HUES6 (cell line): ENCODE measurements at regions not wholly inside any gene's neighbourhood (a gene's known extent, or its start where the extent isn't known, plus 50 kb on each side); places are given as distances from the start of the nearest gene placed in this dataset.
"Not testable (repeated sequence)": the region's sequence is repeated elsewhere in the genome, so short reads cannot be mapped to it uniquely, and the experiment has no call there.

Experiments
- H3K27ac ChIP-seq: 2 replicates; pipeline ENCODE4 v1.7.0; 2013; ENCODE audit warnings: low read depth, mild to moderate bottlenecking, low read length, inconsistent platforms
- H3K27me3 ChIP-seq: 2 replicates; pipeline ENCODE4 v1.6.1; 2013; ENCODE audit warnings: low read length; ENCODE audit not compliant: control insufficient read depth, insufficient read depth
- H3K36me3 ChIP-seq: 2 replicates; pipeline ENCODE4 v1.6.1; 2013; ENCODE audit warnings: low read length; ENCODE audit not compliant: control insufficient read depth, insufficient read depth
- H3K4me1 ChIP-seq: 2 replicates; pipeline ENCODE4 v1.6.1; 2013; ENCODE audit warnings: low read length; ENCODE audit not compliant: control insufficient read depth, insufficient read depth
- H3K4me3 ChIP-seq: 2 replicates; pipeline ENCODE4 v1.5.1; 2013; ENCODE audit warnings: low read depth, low read length
- H3K9ac ChIP-seq: one replicate; pipeline ENCODE4 v1.6.1; 2013; ENCODE audit warnings: mild to moderate bottlenecking, low read length
- H3K9me3 ChIP-seq: 2 replicates; pipeline ENCODE4 v1.6.1; 2013; ENCODE audit warnings: low read depth, low read length; ENCODE audit not compliant: control insufficient read depth, insufficient read depth

DNA sequence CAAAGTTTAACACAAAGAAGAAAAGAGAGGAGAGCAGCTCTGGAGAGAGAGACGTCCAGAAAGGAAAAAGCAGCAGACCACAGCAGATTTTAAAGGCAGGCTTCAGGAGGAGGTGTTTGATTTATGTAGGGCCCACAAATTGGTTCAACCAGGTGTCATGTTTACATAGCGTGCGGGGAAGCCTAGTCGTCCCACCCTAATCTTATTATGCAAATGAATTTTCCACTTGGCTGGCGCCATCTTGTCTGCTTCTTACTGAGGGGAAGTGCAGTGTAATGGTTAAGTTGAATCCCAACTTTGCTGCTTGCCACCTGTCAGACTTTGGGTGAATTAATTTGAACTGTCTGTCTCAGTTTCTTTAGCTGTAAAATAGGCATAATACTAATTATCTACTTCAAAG is 282.4 kb upstream of the CYRIA start:
- H3K4me1 ChIP-seq = no peaks in the 10 kb centered on the region; the same call in 1 of the 2 replicates
- H3K9ac ChIP-seq = no peak overlapping the region
- no peaks in the 10 kb centered on the region for H3K27me3 ChIP-seq
- no peak overlapping the region for H3K4me3 ChIP-seq
- H3K36me3 ChIP-seq = no peaks in the 10 kb centered on the region
- H3K27ac ChIP-seq = no peak overlapping the region
- no peaks in the 10 kb centered on the region for H3K9me3 ChIP-seq

DNA sequence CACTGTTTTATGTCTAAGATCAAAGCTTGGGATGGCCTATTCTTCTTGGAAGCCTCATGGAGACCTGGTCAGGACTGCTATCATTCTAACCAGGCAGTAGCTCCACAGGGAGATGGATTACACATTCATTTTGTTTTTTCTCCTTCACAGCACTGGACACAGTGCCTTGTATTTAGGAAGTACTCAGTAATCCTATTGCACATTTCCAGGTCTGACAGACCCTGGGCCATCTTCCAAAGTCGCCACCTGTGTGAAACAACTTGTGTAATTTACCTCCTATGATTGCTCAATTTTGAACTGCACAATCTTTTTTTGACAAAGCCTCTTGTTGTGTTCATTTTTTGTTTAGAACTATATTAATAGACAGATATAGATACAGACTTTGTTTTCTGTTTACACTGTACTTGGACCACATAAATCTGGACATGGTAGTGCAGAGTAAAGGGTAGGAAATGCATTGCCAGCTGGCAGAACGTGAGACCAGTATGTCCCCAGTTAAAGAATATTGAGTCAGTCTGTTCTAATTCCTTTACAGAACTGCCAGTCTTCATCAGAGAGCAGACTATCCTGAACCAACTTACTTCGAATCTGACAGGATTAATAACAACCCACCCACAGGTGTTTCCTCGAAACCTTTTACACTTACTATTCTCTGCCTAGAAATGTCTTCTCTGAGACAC is 277.8 kb upstream of the CYRIA start:
- H3K4me1 ChIP-seq = no peaks in the 10 kb centered on the region
- no peaks in the 10 kb centered on the region for H3K9me3 ChIP-seq
- no peak overlapping the region for H3K27ac ChIP-seq
- no peaks in the 10 kb centered on the region for H3K27me3 ChIP-seq
- no peak overlapping the region for H3K4me3 ChIP-seq
- H3K9ac ChIP-seq = no peak overlapping the region
- H3K36me3 ChIP-seq = no peaks in the 10 kb centered on the region

DNA sequence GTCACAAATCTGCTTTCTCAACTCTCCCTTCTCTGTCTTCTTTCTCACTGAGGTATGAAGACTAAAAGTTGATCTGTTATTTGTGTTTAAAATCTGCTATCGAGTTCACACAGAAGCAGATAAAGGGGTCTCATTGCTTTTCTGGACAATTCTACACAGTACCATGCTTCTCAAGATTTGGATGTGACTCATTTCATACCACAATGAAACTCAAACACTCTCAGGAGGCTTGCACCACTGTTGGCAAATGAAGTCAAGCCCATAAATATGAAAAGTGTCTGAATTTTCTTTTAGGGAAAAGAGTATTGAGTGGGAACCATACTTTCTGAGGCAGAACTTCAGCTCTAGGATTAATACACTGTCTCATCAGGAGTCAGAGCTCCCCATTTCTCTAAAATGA is 274.6 kb upstream of the CYRIA start:
- Histone ChIP-seq H3K36me3 (no peaks in the 10 kb centered on the region), H3K4me1 (no peaks in the 10 kb centered on the region), H3K9me3 (no peaks in the 10 kb centered on the region), H3K27me3 (no peaks in the 10 kb centered on the region), H3K27ac (no peak overlapping the region), H3K4me3 (no peak overlapping the region), H3K9ac (no peak overlapping the region)

DNA sequence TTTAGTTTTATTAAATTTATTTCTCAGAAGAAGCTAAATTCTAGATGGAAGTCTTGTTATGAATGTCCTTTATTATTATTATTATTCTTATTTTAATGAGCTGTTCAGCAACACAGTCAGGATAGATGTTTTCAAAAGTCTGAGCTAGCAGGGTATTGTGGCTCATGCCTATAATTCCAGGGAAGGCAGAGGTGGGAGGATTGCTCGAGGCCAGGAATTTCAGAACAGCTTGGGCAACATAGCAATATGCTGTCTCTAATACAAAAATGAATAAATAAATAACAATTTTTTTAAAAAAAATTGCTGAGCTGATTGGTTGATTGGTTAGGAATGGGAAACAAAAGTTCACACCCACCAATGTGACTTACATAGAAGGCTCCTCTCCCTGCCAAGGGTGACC is 274.1 kb upstream of the CYRIA start:
- Histone ChIP-seq H3K27ac (no peak overlapping the region), H3K27me3 (no peaks in the 10 kb centered on the region), H3K4me3 (no peak overlapping the region), H3K9ac (no peak overlapping the region), H3K4me1 (no peaks in the 10 kb centered on the region), H3K9me3 (no peaks in the 10 kb centered on the region), H3K36me3 (no peaks in the 10 kb centered on the region)

DNA sequence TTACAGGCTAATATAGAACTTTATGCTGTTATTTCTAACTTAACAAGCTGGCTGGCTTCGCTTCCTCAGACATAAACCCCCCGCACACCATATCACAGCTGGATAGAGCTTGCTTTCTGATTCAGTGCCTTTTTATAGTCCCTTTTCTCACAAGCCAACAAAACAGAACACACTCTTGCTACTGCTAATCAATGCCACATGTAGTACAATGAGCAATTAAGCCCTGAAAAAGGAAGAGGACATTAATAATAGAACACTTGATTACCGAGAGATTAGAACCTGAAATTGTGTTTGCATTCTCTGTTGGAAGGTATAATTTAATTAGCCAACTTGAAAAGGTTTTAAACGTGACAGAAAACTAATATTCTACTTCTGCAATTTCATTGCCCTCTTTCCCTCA is 267.7 kb upstream of the CYRIA start:
- no peak overlapping the region for H3K27ac ChIP-seq
- H3K36me3 ChIP-seq = no peaks in the 10 kb centered on the region
- H3K9me3 ChIP-seq = no peaks in the 10 kb centered on the region; the same call in 1 of the 2 replicates
- H3K4me3 ChIP-seq = no peak overlapping the region
- no peaks in the 10 kb centered on the region for H3K4me1 ChIP-seq
- no peak overlapping the region for H3K9ac ChIP-seq
- H3K27me3 ChIP-seq = no peaks in the 10 kb centered on the region

DNA sequence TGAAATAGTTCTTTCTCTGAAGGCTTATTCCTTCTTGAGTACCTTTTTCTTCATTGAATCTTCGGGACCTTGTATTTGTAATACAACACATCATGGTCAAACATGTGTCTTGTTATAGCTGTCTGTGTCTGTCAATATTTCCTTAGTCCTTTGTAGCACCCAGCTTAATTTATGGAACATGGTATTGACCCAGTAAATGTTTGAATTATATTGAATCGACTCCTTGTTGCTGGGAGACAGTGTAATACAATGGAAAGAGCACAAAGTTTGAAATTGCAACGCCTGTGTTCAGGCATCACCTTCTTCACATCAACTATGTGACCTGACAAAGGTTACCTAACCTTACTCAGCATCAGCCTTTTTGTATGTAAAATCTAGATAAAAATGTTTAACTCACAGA is 267.2 kb upstream of the CYRIA start:
- no peak overlapping the region for H3K27ac ChIP-seq
- H3K36me3 ChIP-seq = no peaks in the 10 kb centered on the region

DNA sequence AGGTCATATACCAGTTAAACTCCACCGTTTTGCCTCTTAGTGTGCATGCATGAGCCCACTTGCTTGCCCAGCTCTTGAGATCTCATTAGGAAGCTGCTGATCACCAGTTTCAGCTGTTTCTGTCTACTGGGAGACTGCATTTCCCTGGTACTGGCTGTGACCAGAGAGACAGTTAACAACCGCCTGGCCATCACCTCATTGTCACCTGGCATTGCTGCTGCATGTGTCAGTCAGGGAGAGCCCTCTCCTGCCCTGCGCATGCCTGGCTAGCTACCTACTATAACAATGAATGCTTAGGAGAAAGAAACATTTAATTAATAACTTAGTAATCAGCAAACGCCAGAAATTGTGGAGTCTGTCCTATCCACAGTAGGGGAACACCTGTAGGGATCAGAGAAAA is 265.8 kb upstream of the CYRIA start:
- Histone ChIP-seq H3K36me3 (no peaks in the 10 kb centered on the region), H3K9ac (no peak overlapping the region), H3K9me3 (no peaks in the 10 kb centered on the region; the same call in 1 of the 2 replicates), H3K27me3 (no peaks in the 10 kb centered on the region), H3K4me3 (no peak overlapping the region), H3K4me1 (no peaks in the 10 kb centered on the region), H3K27ac (no peak overlapping the region)

More for the DNA sequence above, 267.2 kb upstream of the CYRIA start:
- Histone ChIP-seq H3K9me3 (no peaks in the 10 kb centered on the region; the same call in 1 of the 2 replicates), H3K9ac (no peak overlapping the region), H3K27me3 (no peaks in the 10 kb centered on the region), H3K4me1 (no peaks in the 10 kb centered on the region), H3K4me3 (no peak overlapping the region)

DNA sequence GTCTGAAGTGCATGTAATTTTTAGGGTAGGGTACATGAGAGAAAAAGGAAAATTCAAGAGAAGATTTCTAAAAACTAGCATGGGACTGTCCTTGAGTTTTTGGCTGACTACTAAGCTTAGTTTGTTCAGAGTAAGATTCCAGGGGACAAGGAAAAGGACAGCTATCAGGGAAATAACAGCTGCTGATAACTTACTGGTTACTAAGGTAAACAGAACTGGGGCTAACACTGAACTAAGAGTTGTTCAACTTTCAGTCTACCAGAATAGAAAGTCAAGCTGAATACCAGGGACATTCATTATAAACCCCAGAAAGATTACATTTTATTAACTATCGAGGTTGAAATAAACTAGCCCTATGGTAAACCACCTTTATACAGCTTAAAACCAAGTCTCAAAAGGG is 261.8 kb upstream of the CYRIA start:
- no peak overlapping the region for H3K4me3 ChIP-seq
- H3K9ac ChIP-seq = no peak overlapping the region
- no peaks in the 10 kb centered on the region for H3K4me1 ChIP-seq

DNA sequence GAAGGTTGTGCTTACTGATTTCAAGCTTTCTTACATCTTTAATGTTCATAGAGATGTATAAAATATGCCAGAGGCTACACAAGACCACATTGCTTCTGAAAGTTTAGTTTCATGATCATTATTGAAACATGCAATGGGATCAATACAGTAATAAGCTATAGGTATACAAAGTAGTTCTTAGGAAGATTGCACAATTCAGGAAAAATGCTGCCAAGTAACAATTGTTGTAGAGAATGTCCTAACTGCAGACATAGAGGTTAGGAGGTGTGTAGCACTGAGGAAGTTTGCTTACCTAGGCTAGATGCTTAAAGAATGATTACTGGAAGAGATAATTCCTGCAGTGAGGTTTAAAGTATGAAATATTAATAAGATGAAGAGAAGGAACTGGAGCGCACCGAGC is 259.5 kb upstream of the CYRIA start:
- H3K4me3 ChIP-seq = no peak overlapping the region
- H3K36me3 ChIP-seq = no peaks in the 10 kb centered on the region
- H3K27ac ChIP-seq = no peak overlapping the region
- H3K9ac ChIP-seq = no peak overlapping the region
- no peaks in the 10 kb centered on the region; the same call in 1 of the 2 replicates for H3K9me3 ChIP-seq
- no peaks in the 10 kb centered on the region for H3K27me3 ChIP-seq
- no peaks in the 10 kb centered on the region for H3K4me1 ChIP-seq

More for the DNA sequence above, 261.8 kb upstream of the CYRIA start:
- Histone ChIP-seq H3K36me3 (no peaks in the 10 kb centered on the region), H3K27me3 (no peaks in the 10 kb centered on the region), H3K9me3 (no peaks in the 10 kb centered on the region; the same call in 1 of the 2 replicates), H3K27ac (no peak overlapping the region)

DNA sequence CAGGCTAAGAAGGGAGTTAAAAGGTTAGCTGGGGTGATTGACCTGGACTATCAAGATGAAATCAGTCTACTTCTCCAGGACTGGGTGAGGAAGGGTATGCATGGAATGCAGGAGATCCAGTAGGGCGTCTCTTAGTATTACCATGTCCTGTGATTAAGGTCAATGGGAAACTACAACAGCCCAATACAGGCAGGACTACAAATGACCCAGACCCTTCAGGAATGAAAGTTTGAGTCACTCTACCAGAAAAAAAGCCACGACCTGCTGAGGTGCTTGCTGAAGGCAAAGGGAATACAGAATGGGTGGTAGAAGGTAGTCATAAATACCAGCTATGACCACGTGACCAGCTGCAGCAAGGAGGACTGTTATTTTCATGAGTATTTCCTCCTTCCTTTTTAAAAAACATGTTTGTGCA is 249.7 kb upstream of the CYRIA start:
- not testable (repeated sequence) for H3K27me3 ChIP-seq, H3K4me3 ChIP-seq, H3K27ac ChIP-seq, H3K36me3 ChIP-seq, H3K9me3 ChIP-seq, H3K9ac ChIP-seq, H3K4me1 ChIP-seq

DNA sequence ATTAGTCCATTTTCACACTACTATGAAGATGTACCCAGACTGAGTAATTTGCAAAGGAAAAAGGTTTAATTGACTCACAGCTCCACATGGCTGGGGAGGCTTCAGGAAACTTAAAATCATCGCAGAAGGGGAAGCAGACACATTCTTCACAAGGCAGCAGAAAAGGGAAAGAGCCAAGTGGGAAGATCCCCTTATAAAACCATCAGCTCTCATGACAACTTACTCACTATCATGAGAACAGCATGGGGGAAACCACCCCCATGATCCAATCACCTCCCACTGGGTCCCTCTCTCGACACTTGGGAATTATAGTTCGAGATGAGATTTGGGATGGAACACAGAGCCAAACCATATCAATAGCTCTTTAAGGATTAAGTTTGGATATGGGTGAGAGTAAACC is 246.1 kb upstream of the CYRIA start:
- Histone ChIP-seq H3K9me3 (no peaks in the 10 kb centered on the region), H3K36me3 (no peaks in the 10 kb centered on the region), H3K27me3 (no peaks in the 10 kb centered on the region)

More for the DNA sequence above, 246.1 kb upstream of the CYRIA start:
- H3K4me1 ChIP-seq = no peaks in the 10 kb centered on the region
- no peak overlapping the region for H3K9ac ChIP-seq
- no peak overlapping the region for H3K27ac ChIP-seq
- no peak overlapping the region for H3K4me3 ChIP-seq
